ENCODE measurements at regions not wholly inside any gene's neighbourhood (a gene's known extent, or its start where the extent isn't known, plus 50 kb on each side); places are given as distances from the start of the nearest gene placed in this dataset.

DNA sequence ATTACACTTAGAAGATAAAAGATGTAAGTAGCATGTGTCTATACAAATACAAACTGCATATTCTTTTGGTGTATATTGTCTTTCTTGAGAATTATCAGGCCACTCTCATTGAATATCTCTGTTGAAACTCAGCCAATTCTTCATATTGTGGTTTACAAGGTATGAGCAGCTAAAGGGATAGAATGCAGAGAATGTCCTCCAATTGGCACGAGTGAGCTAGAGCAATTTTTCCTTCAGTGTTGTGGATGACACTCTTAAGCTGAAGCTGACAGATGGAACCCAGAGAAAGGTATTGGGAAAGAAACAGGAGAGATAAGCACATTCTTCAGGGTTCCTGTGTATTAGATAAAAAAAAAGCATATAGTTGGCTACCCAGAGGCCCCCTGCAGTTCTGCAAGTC is 453.1 kb downstream of the EPHA3 start:
- H3K79me2 ChIP-seq (ENCODE audit: control insufficient read depth, insufficient read depth, low read length) = no peaks in the 10 kb centered on the region
- POLR2A ChIA-PET = no interaction called here

More for the DNA sequence above, 453.1 kb downstream of the EPHA3 start:
- DNase-seq (ENCODE audit: low read depth, low spot score) (no peak), FAIRE-seq (no peak)
- Histone ChIP-seq H3K9me3 (replicated peaks; ENCODE audit: control insufficient read depth, insufficient read depth, low read length) (peaks cover 3% of the 10 kb centered on the region), H3K27ac (ENCODE audit: insufficient read depth, low read depth, low read length) (no peak overlapping the region), H3K36me3 (ENCODE audit: control insufficient read depth in 2 of 2, extremely low read depth in 1 of 2, insufficient read depth in 2 of 2, low read length in 2 of 2) (no peaks in the 10 kb centered on the region), H4K20me1 (replicated peaks; ENCODE audit: control insufficient read depth, extremely low read depth, insufficient read depth, low read length) (no peaks in the 10 kb centered on the region), H3K4me3 (replicated peaks in 1 of 3; ENCODE audit: insufficient read depth in 1 of 3, low read depth in 1 of 3, low read length in 3 of 3) (no peak overlapping the region), H3K9ac (replicated peaks; ENCODE audit: extremely low read depth, insufficient read depth, low read length) (no peak overlapping the region), H2AFZ (ENCODE audit: low read depth, low read length) (no peak overlapping the region), H3K27me3 (ENCODE audit: control insufficient read depth in 2 of 2, insufficient read depth in 2 of 2, low read length in 2 of 2) (no peaks in the 10 kb centered on the region), H3K4me1 (ENCODE audit: control insufficient read depth, extremely low read depth, insufficient read depth, low read length) (no peaks in the 10 kb centered on the region), H3K9me1 (replicated peaks; ENCODE audit: control insufficient read depth, extremely low read depth, insufficient read depth, low read length) (no peaks in the 10 kb centered on the region), H3K4me2 (ENCODE audit: insufficient read depth, low read length) (no peak overlapping the region)
- intact Hi-C loops (cut with micrococcal nuclease) = no loop called here
- dilution Hi-C loops (cut with MboI; ENCODE audit: extremely low pct_ligation_motif_present, low sequenced_read_pairs) = no loop called here
- CTCF ChIA-PET = no interaction called here
- TF ChIP-seq POLR2AphosphoS5 (IDR thresholded peaks at IDR 0.05; ENCODE audit: insufficient read depth, low read depth, low read length) = no peak
- TF ChIP-seq POLR2A (IDR thresholded peaks at IDR 0.05; ENCODE audit: low read depth, low read length) = no peak
- TF ChIP-seq EZH2 (IDR thresholded peaks at IDR 0.05; ENCODE audit: borderline replicate concordance, low read depth, low read length, severe bottlenecking) = no peak
- TF ChIP-seq FOS (IDR thresholded peaks at IDR 0.05; ENCODE audit: borderline replicate concordance, insufficient read depth, low read length) = no peak
- TF ChIP-seq, protein P1, sequence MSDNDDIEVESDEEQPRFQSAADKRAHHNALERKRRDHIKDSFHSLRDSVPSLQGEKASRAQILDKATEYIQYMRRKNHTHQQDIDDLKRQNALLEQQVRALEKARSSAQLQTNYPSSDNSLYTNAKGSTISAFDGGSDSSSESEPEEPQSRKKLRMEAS (IDR thresholded peaks at IDR 0.05; ENCODE audit: insufficient read depth, insufficient read length) = no peak
- TF ChIP-seq JUN (IDR thresholded peaks at IDR 0.05; ENCODE audit: borderline replicate concordance, insufficient read depth, insufficient read length, low read depth) = no peak
- TF ChIP-seq MYC (IDR thresholded peaks at IDR 0.05; ENCODE audit: low read depth, low read length) = no peak
- no peak for TF ChIP-seq GATA2 (IDR thresholded peaks at IDR 0.05; ENCODE audit: insufficient read depth, insufficient read length, low read depth, low read length)
- no peak for TF ChIP-seq CTCF (IDR thresholded peaks at IDR 0.05; ENCODE audit: extremely low read depth in 1 of 2, insufficient read depth in 1 of 2, low read depth in 1 of 2, low read length in 2 of 2)
- BruUV-seq (replicated peaks) = no TSS peak

Measured in endothelial cell of umbilical vein (primary cell).